H1 (cell line): ENCODE measurements at regions not wholly inside any gene's neighbourhood (a gene's known extent, or its start where the extent isn't known, plus 50 kb on each side); places are given as distances from the start of the nearest gene placed in this dataset.

Source experiments
- CTCF ChIA-PET: fragments of 300-600 bp; sonication (Branson Sonifier 250); formaldehyde crosslinking; loops from one replicate; lab custom pipeline; 2021; ENCODE audit not compliant: partially characterized antibody; lab: Charles Lee
- POLR2A ChIA-PET: fragments of 300-600 bp; sonication (Branson Sonifier 250); formaldehyde crosslinking; loops from one replicate; lab custom pipeline; 2021; ENCODE audit warnings: inconsistent platforms; ENCODE audit not compliant: partially characterized antibody; lab: Charles Lee
- DNase-seq, 2 experiments: peaks; one replicate each; pipeline versions ENCODE4 v3.0.0 to v3.0.0-alpha.2; 2010 to 2022; ENCODE audit warnings: low spot score in 2 of 2, low read depth in 1 of 2, mixed read lengths in 1 of 2
- FAIRE-seq: peaks from 2 replicates; lab custom pipeline; 2011; peaks lifted over from hg19 to GRCh38; lab: Jason Lieb, UNC
- H2AFZ ChIP-seq: 2 replicates; pipeline ENCODE4 v1.8.1; 2012; ENCODE audit warnings: low read length, inconsistent platforms
- H2AK5ac ChIP-seq: 2 replicates; pipeline ENCODE4 v1.6.1; 2013; ENCODE audit warnings: low read depth, low read length
- H2BK120ac ChIP-seq: replicated peaks from 2 replicates; pipeline ENCODE3; 2013; ENCODE audit warnings: low read depth, low read length, inconsistent platforms
- H2BK12ac ChIP-seq: 2 replicates; pipeline ENCODE4 v1.6.1; 2013; ENCODE audit warnings: low read depth, low read length
- H2BK15ac ChIP-seq: 2 replicates; pipeline ENCODE4 v1.6.1; 2013; ENCODE audit warnings: low read length
- H2BK20ac ChIP-seq: 2 replicates; pipeline ENCODE4 v1.6.1; 2013; ENCODE audit warnings: low read length
- H2BK5ac ChIP-seq: 2 replicates; pipeline ENCODE4 v1.6.1; 2013; ENCODE audit warnings: low read depth, low read length
- H3K14ac ChIP-seq: 2 replicates; pipeline ENCODE4 v1.6.1; 2013; ENCODE audit warnings: inconsistent platforms; ENCODE audit not compliant: insufficient read length
- H3K18ac ChIP-seq: 2 replicates; pipeline ENCODE4 v1.6.1; 2013; ENCODE audit warnings: low read length; ENCODE audit errors: extremely low read depth
- H3K23ac ChIP-seq: 2 replicates; pipeline ENCODE4 v1.6.1; 2013; ENCODE audit warnings: inconsistent platforms; ENCODE audit not compliant: insufficient read length
- H3K23me2 ChIP-seq: 2 replicates; pipeline ENCODE4 v1.6.1; 2013; ENCODE audit warnings: low read depth, low read length
- H3K27ac ChIP-seq: 2 replicates; pipeline ENCODE4 v1.6.1; 2011; ENCODE audit warnings: low read depth, low read length, inconsistent platforms
- H3K27me3 ChIP-seq, 4 experiments: replicated peaks in 1 of 4; 1 replicate in 1 of 4; 2 replicates in 3 of 4; pipeline versions ENCODE4 v1.6.1 to v1.8.1; 2011 to 2013; ENCODE audit warnings: low read length in 3 of 4, mild to moderate bottlenecking in 3 of 4, inconsistent platforms in 2 of 4, mixed read lengths in 2 of 4, moderate library complexity in 1 of 4; ENCODE audit not compliant: control insufficient read depth in 3 of 4, insufficient read depth in 3 of 4; ENCODE audit errors: extremely low read depth in 1 of 4
- H3K36me3 ChIP-seq, 4 experiments: 2 replicates each; pipeline versions ENCODE4 v1.6.1 to v1.8.1; 2011 to 2013; ENCODE audit warnings: mild to moderate bottlenecking in 4 of 4, low read length in 3 of 4, moderate library complexity in 2 of 4, control low read depth in 1 of 4, inconsistent platforms in 1 of 4; ENCODE audit not compliant: insufficient read depth in 4 of 4, control insufficient read depth in 2 of 4
- H3K4ac ChIP-seq: replicated peaks from 2 replicates; pipeline ENCODE3; 2013; ENCODE audit warnings: low read length, low read depth, mixed read lengths, inconsistent platforms; ENCODE audit not compliant: insufficient read length
- H3K4me1 ChIP-seq, 4 experiments: replicated peaks in 1 of 4; 1 replicate in 1 of 4; 2 replicates in 3 of 4; pipeline versions ENCODE4 v1.6.1 to v1.8.1; 2011 to 2013; ENCODE audit warnings: low read length in 3 of 4, inconsistent platforms in 2 of 4, mixed read lengths in 1 of 4; ENCODE audit not compliant: insufficient read depth in 4 of 4, control insufficient read depth in 3 of 4
- H3K4me2 ChIP-seq, 2 experiments: 2 replicates each; pipeline versions ENCODE4 v1.6.1 to v1.8.1; 2011 to 2013; ENCODE audit warnings: low read depth in 2 of 2, low read length in 2 of 2, control low read depth in 1 of 2, inconsistent platforms in 1 of 2, mild to moderate bottlenecking in 1 of 2; ENCODE audit not compliant: insufficient read depth in 1 of 2
- H3K4me3 ChIP-seq, 4 experiments: fragments of 200-600, 300-600 bp in 1 of 4; sonication (generic), shearing (Covaris generic), sonication (Bioruptor Twin) in 1 of 4; 2 replicates each; pipeline versions ENCODE4 v1.5.1 to v1.8.1; 2011 to 2016; ENCODE audit warnings: low read length in 4 of 4, low read depth in 3 of 4, control low read depth in 2 of 4, inconsistent platforms in 2 of 4, mild to moderate bottlenecking in 2 of 4, mixed read lengths in 1 of 4, moderate library complexity in 1 of 4; ENCODE audit not compliant: insufficient read depth in 2 of 4; ENCODE audit errors: extremely low read depth in 1 of 4
- H3K56ac ChIP-seq: replicated peaks from 2 replicates; pipeline ENCODE3; 2013; ENCODE audit warnings: low read depth, mild to moderate bottlenecking, mixed read lengths, low read length, inconsistent platforms; ENCODE audit not compliant: insufficient read length
- H3K79me1 ChIP-seq: 2 replicates; pipeline ENCODE4 v1.6.1; 2013; ENCODE audit warnings: low read depth, low read length, control low read depth
- H3K79me2 ChIP-seq, 2 experiments: 2 replicates each; pipeline versions ENCODE4 v1.6.1 to v1.8.1; 2012 to 2013; ENCODE audit warnings: low read length in 2 of 2, mild to moderate bottlenecking in 2 of 2, inconsistent platforms in 1 of 2; ENCODE audit not compliant: insufficient read depth in 2 of 2, control insufficient read depth in 1 of 2
- H3K9ac ChIP-seq, 4 experiments: replicated peaks in 1 of 4; 1 replicate in 1 of 4; 2 replicates in 3 of 4; pipeline versions ENCODE4 v1.6.1 to v1.8.1; 2011 to 2013; ENCODE audit warnings: low read depth in 3 of 4, low read length in 3 of 4, control low read depth in 2 of 4, mild to moderate bottlenecking in 2 of 4, moderate library complexity in 2 of 4, inconsistent platforms in 1 of 4; ENCODE audit errors: extremely low read depth in 1 of 4
- H3K9me3 ChIP-seq, 2 experiments: 2 replicates each; pipeline versions ENCODE4 v1.6.1 to v1.8.1; 2012 to 2013; ENCODE audit warnings: mild to moderate bottlenecking in 2 of 2, moderate library complexity in 2 of 2, control low read depth in 1 of 2, inconsistent platforms in 1 of 2, low read depth in 1 of 2, low read length in 1 of 2, mixed read lengths in 1 of 2; ENCODE audit not compliant: insufficient read depth in 2 of 2
- H4K20me1 ChIP-seq, 2 experiments: replicated peaks in 1 of 2; 2 replicates each; pipeline versions ENCODE3 to v1.8.1; 2011 to 2013; ENCODE audit warnings: inconsistent platforms in 2 of 2, low read length in 2 of 2, mild to moderate bottlenecking in 1 of 2; ENCODE audit not compliant: insufficient read depth in 2 of 2, control insufficient read depth in 1 of 2
- H4K5ac ChIP-seq: 2 replicates; pipeline ENCODE4 v1.6.1; 2013; ENCODE audit warnings: low read length, low read depth, mixed read lengths, inconsistent platforms; ENCODE audit not compliant: insufficient read length
- H4K8ac ChIP-seq: 2 replicates; pipeline ENCODE4 v1.8.0; 2013; ENCODE audit warnings: mild to moderate bottlenecking, moderate library complexity, low read length, inconsistent platforms; ENCODE audit not compliant: insufficient read depth; ENCODE audit errors: extremely low read depth
- H4K91ac ChIP-seq: replicated peaks from 2 replicates; pipeline ENCODE3; 2013; ENCODE audit warnings: low read length, mixed read lengths, inconsistent platforms; ENCODE audit not compliant: insufficient read length
- ASH2L ChIP-seq: fragments of 200-600, 300-600 bp; sonication (generic); IDR thresholded peaks from one replicate; pipeline ENCODE4 v1.7.1; 2017; ENCODE audit warnings: low read length
- CBX5 ChIP-seq: fragments of 300-800, 300-1000 bp; sonication (generic); IDR thresholded peaks from 2 replicates; pipeline ENCODE4 v1.7.1; 2016; ENCODE audit warnings: antibody characterized with exemption, low read length, low read depth
- CTBP2 ChIP-seq: IDR thresholded peaks from 2 replicates; pipeline ENCODE4 v1.7.0; 2011; ENCODE audit warnings: borderline replicate concordance, mild to moderate bottlenecking, moderate library complexity, mixed read lengths, low read length; ENCODE audit not compliant: insufficient read depth, insufficient read length
- FOSL1 ChIP-seq: IDR thresholded peaks from 2 replicates; pipeline ENCODE4 v1.6.1; 2011; ENCODE audit warnings: mild to moderate bottlenecking, low read depth, low read length, moderate library complexity; ENCODE audit not compliant: insufficient read depth
- JUND ChIP-seq: IDR thresholded peaks from 2 replicates; pipeline ENCODE4 v1.6.1; 2011; ENCODE audit warnings: mild to moderate bottlenecking, improper control_type of control experiment, low read length
- NANOG ChIP-seq: IDR thresholded peaks from 2 replicates; pipeline ENCODE4 v1.6.1; 2011; ENCODE audit warnings: low read length, low read depth, mild to moderate bottlenecking, inconsistent platforms; ENCODE audit not compliant: insufficient read depth, poor library complexity, severe bottlenecking
- NRF1 ChIP-seq: IDR thresholded peaks from 2 replicates; pipeline ENCODE4 v1.6.1; 2011; ENCODE audit warnings: mild to moderate bottlenecking, low read depth, low read length, improper control_type of control experiment
- POU5F1 ChIP-seq: IDR thresholded peaks from 2 replicates; pipeline ENCODE4 v1.6.1; 2011; ENCODE audit warnings: low read depth, mild to moderate bottlenecking, low read length, moderate library complexity
- RBBP5 ChIP-seq: IDR thresholded peaks from 2 replicates; pipeline ENCODE4 v1.7.1; 2012; ENCODE audit warnings: low read depth, mild to moderate bottlenecking, inconsistent platforms, low read length, moderate library complexity, borderline replicate concordance
- RNF2 ChIP-seq: fragments of 200-900, 300-1000 bp; sonication (generic); IDR thresholded peaks from 2 replicates; pipeline ENCODE4 v1.7.1; 2016; ENCODE audit warnings: borderline replicate concordance, low read depth, mild to moderate bottlenecking, antibody characterized with exemption, low read length; ENCODE audit not compliant: poor library complexity, severe bottlenecking; ENCODE audit errors: missing control alignments
- SAP30 ChIP-seq: fragments of 300-600 bp; sonication (generic); IDR thresholded peaks from 2 replicates; pipeline ENCODE4 v1.7.1; 2012; ENCODE audit warnings: low read length, moderate library complexity, mild to moderate bottlenecking, inconsistent platforms; ENCODE audit not compliant: insufficient read depth, insufficient replicate concordance
- TEAD4 ChIP-seq: IDR thresholded peaks from 2 replicates; pipeline ENCODE4 v1.6.1; 2012; ENCODE audit warnings: low read depth, low read length, inconsistent platforms, mixed read lengths
- USF2 ChIP-seq: IDR thresholded peaks from 2 replicates; pipeline ENCODE4 v1.6.1; 2011; ENCODE audit warnings: low read length, improper control_type of control experiment

GRCh38 chr18:4549164-4549872 lies 94.2 kb upstream of the DLGAP1 start:
- Histone ChIP-seq H3K36me3 (no peaks in the 10 kb centered on the region), H3K23ac (no peak overlapping the region), H3K14ac (no peak overlapping the region), H3K4me1 (no peaks in the 10 kb centered on the region), H3K79me1 (no peaks in the 10 kb centered on the region), H4K20me1 (no peaks in the 10 kb centered on the region), H2BK12ac (no peak overlapping the region), H3K4me3 (no peak overlapping the region), H3K18ac (no peak overlapping the region), H3K4ac (no peak overlapping the region), H3K79me2 (no peaks in the 10 kb centered on the region), H3K27me3 (no peaks in the 10 kb centered on the region), H3K9ac (no peak overlapping the region), H3K56ac (no peak overlapping the region), H3K23me2 (no peaks in the 10 kb centered on the region), H2AFZ (no peak overlapping the region), H2BK120ac (no peak overlapping the region), H2AK5ac (no peak overlapping the region), H2BK5ac (no peak overlapping the region), H3K4me2 (no peak overlapping the region), H3K27ac (no peak overlapping the region), H2BK20ac (no peak overlapping the region), H3K9me3 (no peaks in the 10 kb centered on the region), H4K8ac (no peak overlapping the region), H4K5ac (no peak overlapping the region), H4K91ac (no peak overlapping the region), H2BK15ac (no peak overlapping the region)
- POLR2A ChIA-PET = no interaction called here
- DNase-seq (no peak), FAIRE-seq (no peak)
- CTCF ChIA-PET = no interaction called here
- no peak for TF ChIP-seq SAP30
- TF ChIP-seq CBX5 = no peak
- TF ChIP-seq NANOG = no peak
- no peak for TF ChIP-seq USF2
- TF ChIP-seq FOSL1 = no peak
- no peak for TF ChIP-seq TEAD4
- TF ChIP-seq ASH2L = no peak
- no peak for TF ChIP-seq NRF1
- no peak for TF ChIP-seq POU5F1
- TF ChIP-seq RBBP5 = no peak
- TF ChIP-seq RNF2 = no peak
- no peak for TF ChIP-seq CTBP2
- TF ChIP-seq JUND = no peak
